ENCODE measurements at regions not wholly inside any gene's neighbourhood (a gene's known extent, or its start where the extent isn't known, plus 50 kb on each side); places are given as distances from the start of the nearest gene placed in this dataset.
"Not testable (repeated sequence)": the region's sequence is repeated elsewhere in the genome, so short reads cannot be mapped to it uniquely, and the experiment has no call there.

- H3K4me1 Mint-ChIP-seq, result no peaks in the 10 kb centered on the region
- H3K27ac Mint-ChIP-seq, result no peak overlapping the region
- no peaks in the 10 kb centered on the region for H3K27me3 Mint-ChIP-seq
- H3K9me3 Mint-ChIP-seq, result peaks cover 2 to 11% (median 3%) of the 10 kb centered on the region in 3 donors
- H3K36me3 Mint-ChIP-seq, result no peaks in the 10 kb centered on the region
- H3K4me3 Mint-ChIP-seq, result no peak overlapping the region
Observed at GRCh38 chr11:24390762-24391161, 106.1 kb upstream of the LUZP2 start.

- H3K9me3 Mint-ChIP-seq, result peaks cover 2 to 11% (median 3%) of the 10 kb centered on the region in 3 donors
- no peaks in the 10 kb centered on the region for H3K36me3 Mint-ChIP-seq
- H3K4me3 Mint-ChIP-seq, result no peak overlapping the region
- H3K27ac Mint-ChIP-seq, result no peak overlapping the region
- H3K4me1 Mint-ChIP-seq, result no peaks in the 10 kb centered on the region
- no peaks in the 10 kb centered on the region for H3K27me3 Mint-ChIP-seq
Observed at GRCh38 chr11:24391167-24391566, 105.7 kb upstream of the LUZP2 start.

- H3K9me3 Mint-ChIP-seq, result peaks cover 0 to 6% (median 1%) of the 10 kb centered on the region in 3 donors
- no peaks in the 10 kb centered on the region for H3K36me3 Mint-ChIP-seq
- H3K4me3 Mint-ChIP-seq, result no peak overlapping the region
- H3K27ac Mint-ChIP-seq, result no peak overlapping the region
- H3K4me1 Mint-ChIP-seq, result no peaks in the 10 kb centered on the region
- H3K27me3 Mint-ChIP-seq, result no peaks in the 10 kb centered on the region
Observed at GRCh38 chr11:24400059-24400665, 96.7 kb upstream of the LUZP2 start.

- H3K27me3 Mint-ChIP-seq, result no peaks in the 10 kb centered on the region
- H3K4me3 Mint-ChIP-seq, result no peak overlapping the region
- H3K36me3 Mint-ChIP-seq, result peaks cover 2% of the 10 kb centered on the region
- H3K4me1 Mint-ChIP-seq, result no peaks in the 10 kb centered on the region
- H3K27ac Mint-ChIP-seq, result no peak overlapping the region
- peaks cover 6 to 12% (median 7%) of the 10 kb centered on the region in 3 donors for H3K9me3 Mint-ChIP-seq
Observed at GRCh38 chr11:24406389-24406788, 90.5 kb upstream of the LUZP2 start.

GRCh38 chr11:24406980-24407379 lies 89.9 kb upstream of the LUZP2 start:
- H3K27me3 Mint-ChIP-seq, result no peaks in the 10 kb centered on the region
- peaks cover 6 to 12% (median 7%) of the 10 kb centered on the region in 3 donors for H3K9me3 Mint-ChIP-seq
- H3K4me1 Mint-ChIP-seq, result no peaks in the 10 kb centered on the region
- no peak overlapping the region for H3K27ac Mint-ChIP-seq
- no peak overlapping the region for H3K4me3 Mint-ChIP-seq
- peaks cover 2% of the 10 kb centered on the region for H3K36me3 Mint-ChIP-seq

GRCh38 chr11:24407733-24408132 lies 89.1 kb upstream of the LUZP2 start:
- H3K4me3 Mint-ChIP-seq, result no peak overlapping the region
- peaks cover 6 to 12% (median 6%) of the 10 kb centered on the region in 3 donors for H3K9me3 Mint-ChIP-seq
- no peaks in the 10 kb centered on the region for H3K27me3 Mint-ChIP-seq
- peaks cover 2% of the 10 kb centered on the region for H3K36me3 Mint-ChIP-seq
- H3K27ac Mint-ChIP-seq, result no peak overlapping the region
- H3K4me1 Mint-ChIP-seq, result no peaks in the 10 kb centered on the region

GRCh38 chr11:24408202-24408601 lies 88.7 kb upstream of the LUZP2 start:
- Mint-ChIP-seq H3K27me3 (no peaks in the 10 kb centered on the region), H3K4me3 (no peak overlapping the region), H3K36me3 (peaks cover 2% of the 10 kb centered on the region), H3K4me1 (no peaks in the 10 kb centered on the region), H3K27ac (no peak overlapping the region), H3K9me3 (peaks cover 6 to 12% (median 6%) of the 10 kb centered on the region in 3 donors)

- Mint-ChIP-seq H3K9me3 (peaks cover 3 to 8% (median 7%) of the 10 kb centered on the region in 3 donors), H3K4me3 (no peak overlapping the region), H3K4me1 (no peaks in the 10 kb centered on the region), H3K27ac (no peak overlapping the region), H3K27me3 (no peaks in the 10 kb centered on the region), H3K36me3 (no peaks in the 10 kb centered on the region)
Observed at GRCh38 chr11:24411791-24412190, 85.1 kb upstream of the LUZP2 start.

GRCh38 chr11:24412722-24413121 lies 84.1 kb upstream of the LUZP2 start:
- Mint-ChIP-seq H3K4me3 (no peak overlapping the region), H3K27ac (no peak overlapping the region), H3K9me3 (peaks cover 7 to 8% (median 7%) of the 10 kb centered on the region in 3 donors), H3K27me3 (no peaks in the 10 kb centered on the region), H3K36me3 (no peaks in the 10 kb centered on the region), H3K4me1 (no peaks in the 10 kb centered on the region)

GRCh38 chr11:24413391-24413790 lies 83.5 kb upstream of the LUZP2 start:
- H3K4me1 Mint-ChIP-seq, result no peaks in the 10 kb centered on the region
- no peak overlapping the region for H3K4me3 Mint-ChIP-seq
- no peak overlapping the region for H3K27ac Mint-ChIP-seq
- no peaks in the 10 kb centered on the region for H3K36me3 Mint-ChIP-seq
- peaks cover 7 to 8% (median 7%) of the 10 kb centered on the region in 3 donors for H3K9me3 Mint-ChIP-seq
- no peaks in the 10 kb centered on the region for H3K27me3 Mint-ChIP-seq

- H3K4me1 Mint-ChIP-seq, H3K36me3 Mint-ChIP-seq, H3K27ac Mint-ChIP-seq, H3K4me3 Mint-ChIP-seq, H3K27me3 Mint-ChIP-seq: not testable (repeated sequence)
- H3K9me3 Mint-ChIP-seq, result peaks cover 2 to 10% (median 2%) of the 10 kb centered on the region in 3 donors
Observed at GRCh38 chr11:24415955-24416636, 80.8 kb upstream of the LUZP2 start.

GRCh38 chr11:24421766-24422165 lies 75.1 kb upstream of the LUZP2 start:
- no peaks in the 10 kb centered on the region for H3K4me1 Mint-ChIP-seq
- H3K27me3 Mint-ChIP-seq, result no peaks in the 10 kb centered on the region
- no peaks in the 10 kb centered on the region for H3K36me3 Mint-ChIP-seq
- H3K9me3 Mint-ChIP-seq, result peaks cover 0 to 18% (median 4%) of the 10 kb centered on the region in 3 donors
- no peak overlapping the region for H3K4me3 Mint-ChIP-seq
- H3K27ac Mint-ChIP-seq, result no peak overlapping the region

GRCh38 chr11:24422376-24422775 lies 74.5 kb upstream of the LUZP2 start:
- Mint-ChIP-seq H3K27me3 (no peaks in the 10 kb centered on the region), H3K36me3 (no peaks in the 10 kb centered on the region), H3K4me1 (no peaks in the 10 kb centered on the region), H3K27ac (no peak overlapping the region), H3K4me3 (no peak overlapping the region), H3K9me3 (peaks cover 0 to 14% (median 4%) of the 10 kb centered on the region in 3 donors)

- Mint-ChIP-seq H3K9me3 (peaks cover 0 to 17% (median 3%) of the 10 kb centered on the region in 3 donors), H3K27ac (no peak overlapping the region), H3K4me3 (no peak overlapping the region), H3K36me3 (no peaks in the 10 kb centered on the region), H3K4me1 (no peaks in the 10 kb centered on the region), H3K27me3 (no peaks in the 10 kb centered on the region)
Observed at GRCh38 chr11:24437123-24437522, 59.7 kb upstream of the LUZP2 start.
